ENCODE measurements at regions not wholly inside any gene's neighbourhood (a gene's known extent, or its start where the extent isn't known, plus 50 kb on each side); places are given as distances from the start of the nearest gene placed in this dataset.
A peak's percentile ranks its signal among the peaks of the same experiment; 100 is the strongest.

DNA sequence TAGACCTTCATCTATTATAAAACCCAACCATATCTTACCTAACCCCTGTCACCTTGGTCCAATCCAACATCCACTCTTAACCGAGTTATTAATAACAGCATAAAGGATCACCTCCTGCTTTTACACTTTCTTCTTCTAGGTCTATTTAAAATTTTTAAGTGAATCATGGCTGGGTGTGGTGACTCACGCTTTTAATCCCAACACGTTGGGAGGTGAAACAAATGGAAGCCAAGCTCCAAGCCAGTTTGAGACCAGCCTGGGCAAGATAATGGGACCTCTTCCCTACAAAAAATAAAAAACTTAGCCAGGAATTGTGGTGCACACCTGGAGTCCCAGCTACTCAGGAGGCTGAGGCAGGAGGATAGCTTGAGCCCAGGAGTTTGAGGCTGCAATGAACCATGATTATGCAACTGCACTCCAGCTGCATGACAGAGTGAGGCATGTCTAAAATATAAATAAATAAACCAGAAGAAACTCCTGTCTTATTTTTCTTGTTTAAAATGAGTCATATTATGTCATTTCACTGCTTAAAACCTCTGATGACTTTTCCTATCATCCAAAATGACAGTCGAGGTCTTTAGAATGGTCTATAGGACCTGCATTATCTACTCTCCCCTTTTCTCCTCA, 188.4 kb downstream of the GASK1B start:
- Histone ChIP-seq H3K36me3 (replicated peaks; ENCODE audit: control insufficient read depth, insufficient read depth, low read length) (no peaks in the 10 kb centered on the region), H3K27me3 (ENCODE audit: control insufficient read depth, insufficient read depth, low read length) (no peaks in the 10 kb centered on the region), H3K4me3 (ENCODE audit: insufficient read depth, low read depth, low read length) (no peak overlapping the region)
- DNase-seq = no peak

DNA sequence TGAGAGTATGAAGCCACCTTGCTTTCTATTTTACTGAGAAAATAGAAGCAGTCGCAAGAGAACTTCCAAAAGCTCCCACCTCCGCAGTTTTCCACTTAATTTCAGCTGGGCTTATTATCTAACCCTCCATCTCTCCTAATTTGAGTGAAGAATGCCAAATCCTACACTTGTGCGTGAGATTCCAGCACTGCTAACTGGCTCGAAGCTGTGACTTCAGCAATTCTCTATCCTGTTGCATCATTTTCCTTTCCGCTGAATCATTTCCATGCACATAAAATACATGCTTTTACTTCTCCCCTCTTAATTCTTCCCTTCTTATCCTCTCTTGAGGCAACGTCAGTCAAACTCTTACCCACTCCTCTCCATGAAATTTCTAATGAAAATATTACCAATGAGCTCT, 189.5 kb downstream of the GASK1B start:
- H3K4me3 ChIP-seq (ENCODE audit: insufficient read depth, low read depth, low read length) = no peak overlapping the region
- DNase-seq = no peak
- no peaks in the 10 kb centered on the region for H3K36me3 ChIP-seq (replicated peaks; ENCODE audit: control insufficient read depth, insufficient read depth, low read length)
- no peaks in the 10 kb centered on the region for H3K27me3 ChIP-seq (ENCODE audit: control insufficient read depth, insufficient read depth, low read length)

DNA sequence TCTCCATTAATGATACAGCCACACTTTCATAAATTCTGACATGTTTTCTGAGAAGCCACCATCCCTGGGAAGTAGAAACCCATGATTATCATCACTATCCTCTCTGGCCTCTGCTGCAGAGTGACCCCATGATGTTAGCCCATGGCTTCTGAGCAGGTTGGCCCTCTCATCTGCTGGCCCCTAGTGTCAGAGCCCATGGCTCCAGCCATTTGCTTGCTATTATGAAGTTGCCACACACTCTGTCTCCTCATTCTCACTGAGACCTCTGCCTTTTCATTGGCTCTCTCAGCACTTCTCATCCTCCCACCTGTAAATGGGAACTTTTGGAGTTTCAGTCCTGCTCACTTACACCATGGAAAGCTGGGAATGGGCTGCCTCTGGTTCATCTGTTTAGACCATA, 192.7 kb downstream of the GASK1B start:
- no peaks in the 10 kb centered on the region for H3K36me3 ChIP-seq (replicated peaks; ENCODE audit: control insufficient read depth, insufficient read depth, low read length)
- no peak for DNase-seq
- no peaks in the 10 kb centered on the region for H3K27me3 ChIP-seq (ENCODE audit: control insufficient read depth, insufficient read depth, low read length)
- H3K4me3 ChIP-seq (ENCODE audit: insufficient read depth, low read depth, low read length) = no peak overlapping the region

DNA sequence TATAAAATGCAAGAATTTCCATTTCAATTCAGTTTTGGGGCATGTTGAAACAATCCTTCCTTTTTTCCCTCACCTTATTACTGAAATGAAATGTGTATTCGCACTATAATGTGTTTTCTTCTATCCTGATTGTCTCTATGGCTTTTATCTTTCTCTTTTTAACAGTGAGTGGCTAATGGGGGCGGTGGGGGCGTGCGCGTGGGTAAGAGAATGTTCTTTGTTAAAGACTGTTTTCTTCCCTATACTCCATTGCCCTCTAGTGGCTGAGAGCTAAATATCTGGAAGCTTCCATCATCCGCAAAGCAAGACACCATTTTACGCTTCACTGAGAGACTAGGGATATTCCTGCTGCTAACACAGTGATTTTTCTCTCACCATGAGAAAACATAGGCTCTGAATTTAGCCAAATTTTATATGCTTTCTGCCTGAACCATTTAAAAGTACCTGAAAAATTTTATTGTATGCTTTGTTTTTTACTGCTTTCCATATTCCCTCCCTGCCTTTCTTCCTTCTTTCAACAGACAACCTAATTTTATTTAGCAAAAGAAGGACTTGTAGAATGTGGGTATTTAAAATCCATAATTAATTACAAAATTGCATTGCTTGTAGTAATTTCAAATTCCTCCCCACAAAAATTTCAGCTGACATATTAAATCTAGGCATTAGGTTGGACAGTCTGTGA, 194.0 kb downstream of the GASK1B start:
- H3K27me3 ChIP-seq (ENCODE audit: control insufficient read depth, insufficient read depth, low read length) = no peaks in the 10 kb centered on the region
- DNase-seq = peak; percentile 24
- no peak overlapping the region for H3K4me3 ChIP-seq (ENCODE audit: insufficient read depth, low read depth, low read length)
- no peaks in the 10 kb centered on the region for H3K36me3 ChIP-seq (replicated peaks; ENCODE audit: control insufficient read depth, insufficient read depth, low read length)

DNA sequence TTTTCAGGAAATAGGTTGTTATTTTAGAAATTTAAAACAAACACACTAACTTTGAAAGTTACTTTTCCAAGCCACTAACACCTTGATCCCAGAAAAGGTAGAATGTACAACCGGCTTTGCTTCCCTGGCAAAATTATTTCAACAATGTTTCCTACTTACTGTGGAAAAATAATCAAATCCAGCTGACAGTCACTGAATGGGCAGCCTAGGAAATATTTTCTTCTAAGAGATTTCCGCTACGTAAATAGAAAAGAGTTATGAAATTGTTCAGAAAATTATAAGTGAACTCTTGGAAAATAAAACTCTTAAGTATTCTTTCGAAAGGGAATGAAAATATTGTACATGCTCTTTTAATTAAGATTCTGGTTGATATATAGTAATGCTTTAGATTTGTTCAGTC, 195.7 kb downstream of the GASK1B start:
- DNase-seq = no peak
- H3K4me3 ChIP-seq (ENCODE audit: insufficient read depth, low read depth, low read length) = no peak overlapping the region
- H3K36me3 ChIP-seq (replicated peaks; ENCODE audit: control insufficient read depth, insufficient read depth, low read length) = no peaks in the 10 kb centered on the region
- H3K27me3 ChIP-seq (ENCODE audit: control insufficient read depth, insufficient read depth, low read length) = no peaks in the 10 kb centered on the region

DNA sequence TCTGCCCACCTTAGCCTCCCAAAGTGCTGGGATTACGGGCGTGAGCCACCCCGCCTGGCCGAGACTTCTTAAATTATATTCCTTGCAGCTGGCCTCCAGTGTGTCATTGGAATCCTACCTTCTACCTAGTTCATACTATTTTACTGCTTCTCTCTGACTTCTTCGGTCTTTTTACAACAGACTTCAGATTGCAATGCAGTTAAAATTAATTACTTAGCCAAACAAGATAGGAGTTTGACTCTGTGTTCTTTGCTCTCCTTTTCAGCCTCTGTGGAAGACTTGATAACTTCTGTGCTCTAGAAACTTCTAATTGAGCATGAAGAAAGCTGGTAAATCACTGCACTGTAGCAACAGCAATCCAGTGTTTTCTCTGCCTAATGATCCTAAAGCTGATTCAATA, 199.5 kb downstream of the GASK1B start:
- DNase-seq = no peak
- Histone ChIP-seq H3K4me3 (ENCODE audit: insufficient read depth, low read depth, low read length) (no peak overlapping the region), H3K27me3 (ENCODE audit: control insufficient read depth, insufficient read depth, low read length) (no peaks in the 10 kb centered on the region), H3K36me3 (replicated peaks; ENCODE audit: control insufficient read depth, insufficient read depth, low read length) (no peaks in the 10 kb centered on the region)

DNA sequence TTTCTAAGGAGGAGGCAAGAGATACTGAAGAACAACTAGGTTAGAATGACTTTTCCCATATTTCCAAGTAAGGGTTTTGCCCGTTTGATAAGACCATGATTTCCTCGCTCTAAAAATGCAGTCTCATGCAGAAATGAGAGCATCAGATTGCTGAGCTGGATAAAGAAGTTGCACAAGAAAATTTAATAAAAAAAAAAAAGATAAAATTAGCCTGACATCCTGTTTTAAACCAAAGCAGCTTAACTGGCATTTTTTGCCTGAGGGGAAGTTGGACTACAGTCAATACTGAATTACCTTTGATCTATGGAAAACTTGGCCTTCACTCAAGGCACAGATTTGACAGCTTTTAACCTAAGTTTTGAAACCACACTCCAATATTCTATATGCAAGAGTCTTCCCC, 208.4 kb downstream of the GASK1B start:
- no peaks in the 10 kb centered on the region for H3K36me3 ChIP-seq (replicated peaks; ENCODE audit: control insufficient read depth, insufficient read depth, low read length)
- H3K4me3 ChIP-seq (ENCODE audit: insufficient read depth, low read depth, low read length) = no peak overlapping the region
- no peak for DNase-seq
- H3K27me3 ChIP-seq (ENCODE audit: control insufficient read depth, insufficient read depth, low read length) = no peaks in the 10 kb centered on the region

DNA sequence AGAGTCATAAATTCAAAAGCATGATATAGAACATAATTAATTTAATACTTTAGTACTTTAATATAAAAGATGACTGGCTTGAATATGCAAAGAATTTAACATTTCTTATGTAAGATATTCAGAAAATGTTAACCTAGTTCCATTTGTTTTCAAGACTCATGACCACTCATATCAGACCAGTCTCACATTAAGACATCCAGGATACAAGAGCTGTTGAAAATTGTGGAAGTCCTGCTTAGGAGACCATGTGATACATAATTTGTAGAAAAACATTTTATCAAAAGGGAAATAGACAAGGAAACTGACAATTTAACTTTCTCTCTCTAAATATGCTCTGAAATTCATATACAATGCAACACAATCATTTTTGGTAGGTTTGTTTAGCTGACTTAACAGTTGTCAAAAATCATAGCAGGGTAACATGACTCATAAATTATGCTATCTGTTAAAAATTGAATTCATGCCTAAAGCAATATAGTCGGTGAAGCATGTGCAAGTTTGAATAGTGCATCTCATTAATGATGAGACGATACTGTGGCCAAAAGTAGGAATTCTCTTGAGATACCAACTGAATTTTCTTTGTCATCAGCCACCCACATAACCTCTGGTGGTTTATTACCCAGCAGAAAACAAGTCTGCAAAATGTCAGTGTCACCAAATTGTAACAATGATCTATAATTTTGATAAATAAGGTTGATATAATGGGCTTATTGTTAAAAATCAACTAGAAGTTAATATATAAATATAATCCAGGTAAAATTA, 211.4 kb downstream of the GASK1B start:
- Histone ChIP-seq H3K4me3 (ENCODE audit: insufficient read depth, low read depth, low read length) (no peak overlapping the region), H3K36me3 (replicated peaks; ENCODE audit: control insufficient read depth, insufficient read depth, low read length) (no peaks in the 10 kb centered on the region), H3K27me3 (ENCODE audit: control insufficient read depth, insufficient read depth, low read length) (no peaks in the 10 kb centered on the region)
- no peak for DNase-seq

DNA sequence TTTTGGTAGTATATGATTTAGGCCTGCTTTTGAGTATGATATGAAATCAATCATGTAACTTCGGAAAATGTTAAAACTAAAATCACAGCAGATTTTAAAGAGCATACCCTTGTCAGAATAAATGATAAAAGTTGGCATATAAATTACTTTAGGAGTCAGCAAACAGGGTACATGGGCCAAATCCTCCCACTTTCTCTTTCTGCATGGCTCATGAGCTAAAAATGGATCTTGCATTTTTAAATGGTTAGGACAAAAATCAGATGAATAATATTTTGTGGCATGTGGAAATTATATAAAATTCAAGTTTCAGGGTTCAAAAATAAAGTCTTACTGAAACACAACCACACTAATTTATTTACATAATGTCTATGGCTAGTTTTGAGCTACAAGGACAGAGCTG, 214.9 kb downstream of the GASK1B start:
- Histone ChIP-seq H3K36me3 (replicated peaks; ENCODE audit: control insufficient read depth, insufficient read depth, low read length) (no peaks in the 10 kb centered on the region), H3K4me3 (ENCODE audit: insufficient read depth, low read depth, low read length) (no peak overlapping the region), H3K27me3 (ENCODE audit: control insufficient read depth, insufficient read depth, low read length) (no peaks in the 10 kb centered on the region)
- no peak for DNase-seq

DNA sequence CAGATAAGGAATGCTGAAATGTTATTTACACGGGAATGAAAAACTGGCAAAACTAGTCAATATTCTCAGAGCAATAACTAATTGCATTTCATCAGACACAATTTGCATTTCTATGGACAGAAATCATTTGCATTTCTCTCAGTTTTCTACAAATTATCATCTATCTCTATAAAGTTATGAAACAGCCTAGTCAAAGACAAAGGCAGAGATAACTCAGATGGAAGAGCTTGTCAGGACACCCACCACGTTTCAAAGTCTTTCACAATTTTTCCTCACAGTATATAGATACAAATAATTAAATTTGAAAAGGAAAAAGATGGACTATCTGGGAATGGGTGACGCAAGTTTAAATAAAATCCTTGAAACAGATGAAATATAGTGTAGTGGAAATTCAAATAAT, 230.8 kb downstream of the GASK1B start:
- Histone ChIP-seq H3K4me3 (ENCODE audit: insufficient read depth, low read depth, low read length) (no peak overlapping the region), H3K27me3 (ENCODE audit: control insufficient read depth, insufficient read depth, low read length) (no peaks in the 10 kb centered on the region), H3K36me3 (replicated peaks; ENCODE audit: control insufficient read depth, insufficient read depth, low read length) (no peaks in the 10 kb centered on the region)
- DNase-seq = no peak

DNA sequence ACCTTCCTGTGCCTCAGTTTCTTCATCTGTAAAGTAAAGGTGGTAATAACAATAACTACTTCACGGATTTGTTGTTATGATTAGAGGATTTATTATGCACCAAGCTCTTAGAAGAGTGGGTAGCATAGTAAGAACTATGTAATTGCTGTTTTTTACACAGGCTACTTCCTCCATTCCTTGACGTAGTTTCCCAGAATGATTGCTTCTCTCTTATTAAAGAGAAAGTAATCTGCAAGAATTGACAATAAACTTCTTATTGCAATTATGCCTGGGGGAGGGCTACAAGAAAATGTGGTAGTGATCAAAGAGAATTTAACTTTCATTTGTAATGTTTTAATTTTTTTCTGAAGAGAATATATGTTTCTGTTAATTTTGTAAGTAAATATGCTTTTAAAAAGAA, 238.7 kb downstream of the GASK1B start:
- Histone ChIP-seq H3K4me3 (ENCODE audit: insufficient read depth, low read depth, low read length) (no peak overlapping the region), H3K27me3 (ENCODE audit: control insufficient read depth, insufficient read depth, low read length) (no peaks in the 10 kb centered on the region), H3K36me3 (replicated peaks; ENCODE audit: control insufficient read depth, insufficient read depth, low read length) (no peaks in the 10 kb centered on the region)
- DNase-seq = no peak

DNA sequence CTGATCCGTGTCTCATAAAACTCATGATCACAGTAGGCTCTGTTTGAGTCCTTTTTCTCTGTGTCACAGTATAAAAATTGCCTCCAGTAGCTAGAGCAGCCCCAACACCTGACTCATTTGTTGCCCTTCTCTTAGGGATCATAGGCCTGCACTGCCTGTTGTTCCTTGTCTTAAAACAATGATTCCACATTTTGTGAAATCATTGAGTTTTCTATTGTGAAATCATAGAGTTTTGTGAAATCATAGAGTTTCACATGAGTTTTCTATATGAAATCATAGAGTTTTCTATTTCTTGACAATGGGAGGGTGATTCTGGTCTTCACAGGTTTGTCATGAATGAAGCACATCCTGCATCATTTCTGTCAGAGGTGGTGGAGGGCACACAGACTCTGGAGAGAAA, 239.9 kb downstream of the GASK1B start:
- DNase-seq = no peak
- Histone ChIP-seq H3K27me3 (ENCODE audit: control insufficient read depth, insufficient read depth, low read length) (no peaks in the 10 kb centered on the region), H3K4me3 (ENCODE audit: insufficient read depth, low read depth, low read length) (no peak overlapping the region), H3K36me3 (replicated peaks; ENCODE audit: control insufficient read depth, insufficient read depth, low read length) (no peaks in the 10 kb centered on the region)

DNA sequence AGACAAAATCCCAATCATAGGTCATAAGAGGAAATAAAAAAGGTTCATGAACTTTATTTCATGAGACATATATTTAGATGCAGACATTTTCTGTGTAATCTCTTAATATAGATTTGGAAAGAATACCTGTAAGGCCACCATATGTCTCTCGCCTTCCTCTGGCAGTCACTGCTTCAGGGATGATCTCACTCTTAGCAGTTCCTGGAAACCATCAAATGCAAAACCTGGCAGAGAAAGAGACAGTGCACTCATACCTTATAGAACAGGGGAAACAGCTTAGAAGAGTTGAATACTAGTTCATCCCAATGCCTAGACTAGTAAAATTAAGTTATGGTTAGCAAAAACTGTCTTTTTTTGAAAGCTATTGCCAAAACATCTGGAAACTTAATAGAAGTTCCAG, 243.3 kb downstream of the GASK1B start:
- no peaks in the 10 kb centered on the region for H3K27me3 ChIP-seq (ENCODE audit: control insufficient read depth, insufficient read depth, low read length)
- no peak overlapping the region for H3K4me3 ChIP-seq (ENCODE audit: insufficient read depth, low read depth, low read length)
- H3K36me3 ChIP-seq (replicated peaks; ENCODE audit: control insufficient read depth, insufficient read depth, low read length) = no peaks in the 10 kb centered on the region
- DNase-seq = no peak

DNA sequence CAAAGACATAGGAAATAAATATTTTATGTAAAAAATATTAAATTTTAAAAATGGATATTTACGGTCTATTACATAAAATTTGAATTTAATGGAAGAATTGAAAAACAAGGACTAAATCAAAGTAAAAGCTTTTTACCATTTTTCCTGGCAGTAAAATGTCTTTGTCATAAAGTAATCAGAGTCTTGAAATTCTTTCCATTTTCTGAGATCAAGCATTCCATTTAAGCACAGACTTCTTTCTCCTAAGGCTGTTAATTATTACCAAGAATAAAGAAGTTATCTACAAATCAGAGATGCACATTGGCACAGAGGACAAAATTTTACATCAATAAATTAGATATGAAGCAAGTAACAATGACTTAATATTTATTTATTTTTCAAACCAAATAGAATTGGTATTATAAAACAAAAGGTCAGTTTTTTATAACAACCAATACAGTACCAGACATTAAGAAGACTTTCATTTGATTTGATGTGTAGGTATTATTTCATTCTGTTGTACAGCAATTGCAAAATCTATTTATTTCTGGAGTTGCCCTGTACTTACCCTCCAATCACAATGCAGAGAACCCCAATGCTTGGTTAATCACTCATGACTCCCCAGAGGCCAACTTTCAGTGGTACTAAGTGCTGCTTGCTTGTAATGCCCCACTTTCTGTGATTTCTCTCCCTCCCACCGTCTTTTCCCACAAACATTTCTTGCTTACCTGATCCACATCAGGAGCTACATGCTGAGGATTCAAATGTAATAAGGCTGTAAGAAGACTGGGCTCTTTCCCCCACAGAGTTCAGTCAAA, 254.6 kb downstream of the GASK1B start:
- DNase-seq = no peak
- Histone ChIP-seq H3K27me3 (ENCODE audit: control insufficient read depth, insufficient read depth, low read length) (no peaks in the 10 kb centered on the region), H3K36me3 (replicated peaks; ENCODE audit: control insufficient read depth, insufficient read depth, low read length) (no peaks in the 10 kb centered on the region), H3K4me3 (ENCODE audit: insufficient read depth, low read depth, low read length) (no peak overlapping the region)

DNA sequence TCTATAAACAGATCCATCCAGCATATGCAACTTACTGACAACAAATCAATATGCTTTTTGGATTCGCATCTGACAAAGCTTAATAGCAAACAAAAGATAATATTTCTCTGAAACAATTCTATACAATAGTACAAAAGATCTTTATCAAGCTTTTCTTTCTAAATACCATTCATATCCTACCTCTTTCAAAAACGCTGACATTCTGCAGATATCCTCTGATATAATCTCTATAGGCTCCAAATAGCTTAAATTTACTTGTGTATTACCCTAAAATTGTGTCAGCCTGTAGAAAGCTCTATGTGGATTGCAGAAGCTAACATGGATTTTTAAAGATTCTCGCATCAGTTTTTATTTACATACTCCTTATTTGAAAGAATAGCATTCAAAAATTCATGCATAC, 260.6 kb downstream of the GASK1B start:
- no peak for DNase-seq
- Histone ChIP-seq H3K36me3 (replicated peaks; ENCODE audit: control insufficient read depth, insufficient read depth, low read length) (no peaks in the 10 kb centered on the region), H3K4me3 (ENCODE audit: insufficient read depth, low read depth, low read length) (no peak overlapping the region), H3K27me3 (ENCODE audit: control insufficient read depth, insufficient read depth, low read length) (no peaks in the 10 kb centered on the region)

Measured in H7 (cell line).